HG03045 (cell line): ENCODE measurements at regions not wholly inside any gene's neighbourhood (a gene's known extent, or its start where the extent isn't known, plus 50 kb on each side); places are given as distances from the start of the nearest gene placed in this dataset.
"Not testable (repeated sequence)": the region's sequence is repeated elsewhere in the genome, so short reads cannot be mapped to it uniquely, and the experiment has no call there.

ENCODE experiments used
- ATAC-seq: cut with Tn5 transposase; IDR thresholded peaks from one replicate; pipeline ENCODE4 v1.9.1; 2021; ENCODE audit warnings: mild to moderate bottlenecking, moderate library complexity; ENCODE audit not compliant: unreplicated experiment

DNA sequence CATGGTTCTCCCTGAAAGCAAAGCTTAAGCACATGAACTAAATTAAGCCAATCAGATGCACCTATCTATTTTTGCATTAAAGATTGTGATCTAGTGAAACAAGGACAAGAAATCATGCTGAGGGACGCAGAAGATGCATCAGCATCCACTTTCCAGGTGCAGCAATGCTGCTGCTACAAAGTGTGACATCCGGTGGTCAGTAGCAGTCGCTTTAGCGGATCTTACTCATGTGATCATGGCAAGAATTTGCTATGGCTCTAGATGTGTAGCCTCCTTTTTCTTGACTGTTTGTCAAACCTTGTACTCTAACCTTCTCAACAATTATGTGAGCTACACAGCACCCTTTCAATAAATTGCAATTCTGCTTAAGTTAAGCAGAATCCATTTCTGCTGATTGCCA, 126.8 kb upstream of the SMLR1 start:
- ATAC-seq, result no peak

DNA sequence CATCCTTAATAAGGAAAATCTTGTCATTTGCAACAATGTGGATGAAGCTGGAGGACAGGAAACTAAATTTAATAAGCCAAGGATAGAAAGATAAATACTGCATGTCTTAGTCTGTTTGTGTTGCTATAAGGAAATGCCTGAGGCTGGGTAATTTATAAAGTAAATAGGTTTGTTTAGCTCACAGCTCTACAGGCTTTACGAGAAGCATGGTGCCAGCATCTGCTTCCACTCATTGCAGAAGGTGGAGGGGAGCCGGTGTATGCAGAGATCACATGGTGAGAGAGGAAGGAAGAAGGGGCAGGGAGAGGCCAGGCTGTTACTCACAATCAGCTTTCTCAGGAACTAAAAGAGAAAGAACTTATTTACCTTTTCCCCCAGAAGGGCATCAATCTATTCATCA, 118.9 kb upstream of the SMLR1 start:
- ATAC-seq, result no peak

DNA sequence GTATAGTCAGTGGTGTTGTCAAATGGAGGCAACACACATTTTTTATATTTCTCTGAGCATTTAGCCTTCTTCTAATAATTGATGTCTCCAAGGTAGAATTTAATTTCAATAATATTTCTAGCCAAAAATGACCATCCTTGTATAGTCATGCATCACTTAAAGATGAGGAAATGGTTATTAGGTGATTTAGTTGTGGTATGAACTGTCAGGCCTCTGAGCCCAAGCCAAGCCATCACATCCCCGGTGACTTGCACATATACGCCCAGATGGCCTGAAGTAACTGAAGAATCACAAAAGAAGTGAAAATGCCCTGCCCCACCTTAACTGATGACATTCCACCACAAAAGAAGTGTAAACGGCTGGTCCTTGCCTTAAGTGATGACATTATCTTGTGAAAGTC, 115.6 kb upstream of the SMLR1 start:
- ATAC-seq, result not testable (repeated sequence)

DNA sequence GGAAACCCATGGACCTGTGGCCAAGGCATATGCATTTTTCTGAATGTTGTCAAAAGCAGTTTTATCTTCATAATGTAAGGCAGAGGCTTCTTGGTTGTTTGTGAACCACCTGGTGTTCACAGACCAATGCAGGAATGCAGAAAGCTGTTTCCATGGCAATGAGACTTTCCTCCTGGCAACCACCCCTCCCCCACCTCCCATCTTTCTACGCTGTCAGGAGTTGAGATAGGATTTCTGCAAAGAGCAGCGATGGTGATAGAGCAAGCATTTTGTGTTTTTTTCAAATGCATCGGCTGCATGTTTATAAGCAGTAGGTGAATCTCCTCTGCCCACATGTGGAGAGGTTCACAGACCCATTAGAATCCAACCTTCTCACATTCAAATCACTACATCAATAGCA, 114.1 kb upstream of the SMLR1 start:
- no peak for ATAC-seq

DNA sequence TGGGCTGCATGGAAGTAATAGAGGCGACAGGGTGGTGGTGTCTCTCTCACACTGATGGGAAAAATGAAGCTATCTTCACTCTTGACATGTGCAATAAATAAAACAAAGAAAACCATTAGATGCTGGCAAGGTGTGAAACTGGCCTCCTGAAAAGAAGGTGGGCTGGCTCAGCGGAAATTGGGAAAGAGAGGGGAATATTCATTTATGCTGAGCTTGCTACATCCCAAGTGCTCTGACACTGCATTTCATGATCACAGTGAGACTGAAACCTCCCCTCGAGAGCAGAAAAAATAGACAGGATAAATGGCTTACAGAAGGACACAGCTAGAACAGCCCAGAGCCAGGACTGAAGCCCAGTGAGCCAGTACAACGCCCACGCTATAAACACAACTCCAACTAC, 112.1 kb upstream of the SMLR1 start:
- ATAC-seq, result no peak

DNA sequence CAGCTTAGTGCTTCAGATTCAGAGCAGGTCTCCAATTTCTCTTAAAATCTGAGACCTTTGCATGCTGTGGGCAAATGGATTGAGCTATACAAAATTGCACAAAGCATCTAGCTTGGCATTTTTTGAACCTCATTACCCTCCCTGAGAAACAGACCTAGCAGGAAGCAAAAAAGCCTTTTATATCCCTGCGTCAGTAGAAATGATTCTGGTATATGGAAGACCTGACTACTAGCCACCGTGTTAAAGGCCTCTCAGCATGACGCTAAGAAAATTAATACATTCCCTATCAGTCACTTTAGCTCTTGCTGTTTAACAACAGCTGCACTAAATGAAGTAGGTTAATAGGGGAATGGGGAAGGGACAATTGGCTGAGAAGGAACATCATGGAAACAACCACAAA, 110.7 kb upstream of the SMLR1 start:
- ATAC-seq, result no peak

DNA sequence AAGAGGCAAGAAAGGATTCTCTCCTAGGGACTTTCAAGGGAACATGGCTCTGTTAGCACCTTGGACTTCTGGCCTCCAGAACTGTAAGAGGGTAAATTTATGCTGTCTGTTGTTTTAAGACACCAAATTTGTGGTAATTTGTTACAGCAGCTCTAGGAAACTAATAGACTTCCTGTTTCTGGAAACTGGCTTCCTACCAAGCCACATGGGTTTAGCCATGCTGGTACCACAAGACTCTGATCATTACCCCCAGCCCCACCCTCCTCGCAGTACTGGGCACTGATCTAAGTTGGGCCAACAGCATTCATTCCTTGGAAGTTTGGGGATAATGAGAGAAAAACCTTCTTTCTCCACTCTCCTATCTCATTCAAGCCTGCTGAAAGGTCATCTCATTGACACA, 109.5 kb upstream of the SMLR1 start:
- no peak for ATAC-seq

DNA sequence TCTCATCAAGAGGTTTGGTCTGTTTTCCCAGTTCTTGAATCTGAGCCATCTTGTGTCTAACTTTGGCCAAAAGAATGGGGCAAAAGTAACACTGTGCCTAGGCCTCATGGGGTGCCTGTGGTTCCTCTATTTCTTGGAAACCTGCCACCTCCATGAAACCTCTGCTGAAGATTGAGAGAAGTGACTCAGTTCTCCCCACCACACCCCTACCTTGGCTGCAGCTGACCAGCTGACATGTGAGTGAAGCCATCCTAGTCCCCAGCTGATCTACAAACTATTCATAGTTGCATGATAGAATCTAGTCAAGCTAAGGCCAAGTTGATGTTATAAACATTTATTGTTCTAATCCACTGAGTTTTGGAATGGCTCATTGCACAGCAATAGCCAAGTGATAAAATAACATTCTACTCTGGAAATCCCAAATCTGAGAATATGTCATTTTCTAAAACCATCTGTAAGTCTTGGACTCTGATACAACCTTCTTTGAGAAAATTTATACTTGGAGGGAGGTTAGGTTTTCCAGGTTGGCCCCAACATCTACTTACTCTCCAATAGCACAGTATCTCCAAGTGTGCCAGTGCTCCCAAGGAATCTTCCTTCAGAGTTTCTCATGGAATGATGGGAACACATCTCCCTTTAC, 107.0 kb upstream of the SMLR1 start:
- no peak for ATAC-seq

DNA sequence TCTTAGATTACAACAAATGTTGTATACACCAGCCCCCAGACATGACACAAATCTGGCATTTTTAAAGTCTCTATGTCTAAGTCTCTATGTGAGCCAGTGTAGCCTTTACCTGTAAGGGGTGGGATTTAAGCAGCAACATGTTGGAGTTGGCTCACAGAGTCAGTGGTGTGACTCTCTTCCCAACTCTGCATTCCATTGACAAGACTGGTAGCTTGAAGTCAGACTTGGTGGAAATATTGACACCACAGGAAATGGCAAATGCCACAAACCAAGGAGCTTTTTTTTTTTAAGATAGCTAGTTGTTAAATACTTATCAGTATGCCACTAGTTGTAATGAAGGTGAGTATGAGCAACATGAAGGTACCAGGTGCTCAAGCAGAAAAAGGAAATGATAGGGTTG, 103.1 kb upstream of the SMLR1 start:
- no peak for ATAC-seq

DNA sequence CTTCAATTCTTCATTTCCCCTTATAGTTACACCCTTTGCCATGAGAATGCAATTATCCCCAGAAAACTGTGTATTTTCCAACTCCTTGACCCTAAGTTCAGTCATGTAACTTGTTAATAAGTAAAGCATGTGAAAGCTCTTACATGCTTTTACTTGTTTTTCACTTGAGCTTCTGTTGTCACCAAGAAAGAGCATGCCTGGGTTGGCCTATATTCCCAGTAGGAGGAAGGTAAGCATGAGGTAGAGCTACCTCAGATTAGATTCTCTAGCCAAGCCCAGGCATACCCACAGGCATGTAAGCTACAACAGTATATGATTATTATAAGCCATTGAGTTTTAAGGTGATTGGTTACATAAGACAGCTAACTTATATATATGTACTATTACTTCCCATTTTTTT, 101.7 kb upstream of the SMLR1 start:
- ATAC-seq, result no peak

DNA sequence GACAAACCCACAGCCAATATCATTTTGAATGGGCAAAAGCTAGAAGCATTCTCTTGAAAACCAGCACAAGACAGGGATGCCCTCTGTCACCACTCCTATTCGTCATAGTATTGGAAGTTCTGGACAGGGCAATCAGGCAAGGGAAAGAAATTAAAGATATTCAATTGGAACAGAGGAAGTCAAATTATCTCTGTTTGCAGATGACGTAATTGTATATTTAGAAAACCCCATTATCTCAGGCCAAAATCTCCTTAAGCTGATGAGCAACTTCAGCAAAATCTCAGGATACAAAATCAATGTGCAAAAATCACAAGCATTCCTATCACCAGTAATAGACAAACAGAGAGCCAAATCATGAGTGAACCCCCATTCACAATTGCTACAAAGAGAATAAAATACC, 99.1 kb upstream of the SMLR1 start:
- not testable (repeated sequence) for ATAC-seq

DNA sequence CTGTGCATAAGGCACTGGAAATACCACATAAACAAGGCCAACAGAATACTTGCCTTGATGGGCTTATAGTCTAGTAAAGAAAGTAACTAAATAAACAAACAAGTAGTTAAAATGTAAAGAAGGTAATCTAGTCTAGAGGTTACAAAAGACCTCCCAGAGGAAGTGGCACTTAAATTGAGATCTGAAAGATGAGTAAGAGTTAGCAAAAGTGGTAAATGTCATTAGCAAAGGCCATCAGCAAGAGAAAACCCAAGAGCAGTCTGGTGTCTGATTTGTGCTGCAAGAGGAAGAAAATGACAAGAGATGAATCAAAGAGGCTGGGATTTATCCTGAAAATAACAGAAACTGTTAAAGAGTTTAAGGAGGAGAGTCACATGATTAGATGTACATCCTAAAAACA, 96.6 kb upstream of the SMLR1 start:
- ATAC-seq, result no peak

DNA sequence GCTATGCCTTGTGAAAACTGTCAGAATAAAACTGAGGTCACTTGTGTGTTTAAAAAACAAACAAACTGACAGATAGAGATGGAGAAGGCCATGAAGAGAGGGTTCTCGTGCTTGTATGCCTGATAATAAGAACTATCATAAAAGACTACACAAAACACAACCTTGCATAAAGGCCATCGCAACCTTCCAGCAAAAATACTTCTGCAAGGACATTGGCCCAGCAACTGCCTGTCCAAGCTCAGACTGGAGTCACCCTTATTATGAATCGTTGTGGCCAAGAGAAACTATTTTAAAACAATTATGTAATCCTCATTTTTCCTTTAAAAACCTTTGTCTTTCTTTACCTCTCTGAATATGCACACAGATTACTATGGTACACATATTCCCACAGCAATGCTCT, 93.0 kb upstream of the SMLR1 start:
- ATAC-seq, result no peak

DNA sequence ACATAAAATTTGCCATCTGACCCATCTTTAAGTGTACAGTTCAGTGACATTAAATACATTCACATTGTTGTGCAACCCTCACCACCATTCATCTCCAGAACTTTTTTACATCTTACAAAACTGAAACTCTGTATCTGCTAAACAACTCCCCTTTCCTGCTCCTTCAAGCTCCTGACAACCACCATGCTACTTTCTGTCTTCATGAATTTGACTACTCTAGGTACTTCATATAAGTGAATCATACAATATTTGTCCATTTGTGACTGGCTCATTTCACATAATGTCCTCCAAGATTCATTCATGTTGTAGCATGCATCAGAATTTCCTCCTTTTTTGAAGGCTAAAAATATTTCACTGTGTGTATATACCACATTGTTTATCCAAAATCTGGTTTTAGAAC, 86.9 kb upstream of the SMLR1 start:
- ATAC-seq, result no peak

DNA sequence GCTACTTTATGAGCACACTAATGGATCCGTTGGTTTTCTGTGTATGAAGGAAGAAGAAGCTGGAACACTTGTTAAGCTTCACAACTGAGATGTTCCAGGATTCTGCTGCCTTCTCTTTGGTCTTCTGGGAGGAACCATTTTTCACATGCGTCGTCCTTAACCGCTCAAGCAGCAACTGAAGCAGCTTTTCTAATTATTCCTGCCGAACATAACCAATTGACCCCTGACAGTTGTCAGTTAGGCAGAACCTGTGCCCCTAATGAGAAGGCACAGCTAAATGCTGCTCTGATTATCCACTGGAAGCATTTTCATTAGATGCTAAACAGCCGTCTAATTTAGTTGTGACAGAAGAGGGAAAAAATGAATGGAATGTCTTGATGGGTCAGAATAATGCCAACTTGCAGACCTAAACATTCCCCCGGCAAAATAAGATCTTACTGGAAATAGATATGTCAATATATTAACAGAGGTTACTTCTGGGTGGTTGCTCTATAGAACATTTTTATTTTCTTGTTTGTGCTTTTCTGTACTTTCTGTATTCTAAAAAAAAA, 85.0 kb upstream of the SMLR1 start:
- ATAC-seq, result no peak

DNA sequence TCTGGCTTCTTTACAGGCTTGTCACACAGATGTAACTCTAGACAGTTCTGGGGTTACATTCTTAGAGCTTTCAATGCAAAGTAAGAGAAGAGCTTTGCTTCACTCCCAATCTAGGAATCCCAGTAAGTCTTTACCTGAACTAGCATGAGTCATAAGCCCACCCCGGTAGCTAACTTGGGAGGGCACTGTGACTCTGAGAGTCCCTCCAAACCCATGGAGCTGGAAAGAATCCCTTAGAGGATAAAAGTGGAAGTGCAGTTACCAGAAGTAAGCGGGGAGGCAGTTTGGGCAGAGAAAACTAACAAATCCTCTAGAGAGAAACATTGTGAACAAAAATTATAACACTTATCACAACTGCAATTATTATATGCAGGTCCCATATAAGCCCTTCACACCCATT, 84.0 kb upstream of the SMLR1 start:
- no peak for ATAC-seq

DNA sequence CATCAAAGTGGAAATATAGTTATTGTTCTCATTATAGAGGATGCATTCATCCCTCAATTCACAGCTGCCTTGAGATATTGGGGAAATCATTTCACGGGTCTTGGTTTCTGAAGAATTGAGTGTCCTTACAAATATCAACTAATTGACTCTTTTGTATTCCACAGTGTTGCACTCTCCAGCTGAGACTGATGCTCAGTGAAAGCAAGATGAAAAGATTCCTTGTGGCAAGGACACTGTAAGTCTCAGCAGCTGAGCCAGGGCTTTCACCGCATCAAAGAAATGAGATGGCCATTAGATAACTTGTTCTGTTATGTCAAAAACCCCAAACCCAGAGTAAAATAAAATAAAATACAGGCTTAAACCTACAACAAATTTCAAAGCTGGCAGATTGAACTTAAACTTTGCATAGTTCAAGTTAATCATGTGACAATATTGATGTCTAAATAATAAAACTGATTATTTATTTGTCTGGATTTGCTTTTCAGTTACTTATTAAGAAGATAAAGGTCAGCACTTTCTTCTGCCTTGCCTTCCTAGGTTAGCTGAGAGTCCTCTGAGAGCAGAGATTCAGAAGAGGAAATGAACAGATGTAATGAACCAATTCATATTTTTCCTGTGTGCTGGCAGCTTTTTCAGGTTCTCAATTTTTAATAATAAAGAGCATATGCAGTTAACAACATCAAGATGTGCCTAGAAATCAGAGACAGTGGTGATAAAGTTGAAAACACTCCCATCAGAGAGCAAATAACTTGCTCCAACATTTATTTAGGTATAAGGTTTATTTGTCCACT, 82.4 kb upstream of the SMLR1 start:
- ATAC-seq, result no peak

DNA sequence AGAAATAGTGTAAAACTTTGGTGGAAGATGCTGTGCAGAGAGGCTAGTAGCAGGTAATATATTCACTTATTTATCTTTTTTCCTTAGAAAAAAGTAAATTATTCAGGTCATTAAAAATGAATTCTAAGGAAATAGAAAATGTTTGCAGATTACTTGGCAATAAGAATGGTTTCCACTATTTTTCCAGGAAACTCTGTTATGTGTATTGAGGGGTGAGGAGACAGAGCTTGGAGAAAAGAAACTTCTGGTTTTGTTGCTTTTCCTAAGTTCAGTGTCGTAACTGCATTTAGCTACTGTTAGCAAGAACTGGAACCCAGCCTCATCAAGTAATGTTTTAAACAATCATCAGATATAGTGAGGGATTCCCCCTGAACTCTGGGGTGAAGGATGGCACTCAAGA, 79.2 kb upstream of the SMLR1 start:
- ATAC-seq, result no peak

DNA sequence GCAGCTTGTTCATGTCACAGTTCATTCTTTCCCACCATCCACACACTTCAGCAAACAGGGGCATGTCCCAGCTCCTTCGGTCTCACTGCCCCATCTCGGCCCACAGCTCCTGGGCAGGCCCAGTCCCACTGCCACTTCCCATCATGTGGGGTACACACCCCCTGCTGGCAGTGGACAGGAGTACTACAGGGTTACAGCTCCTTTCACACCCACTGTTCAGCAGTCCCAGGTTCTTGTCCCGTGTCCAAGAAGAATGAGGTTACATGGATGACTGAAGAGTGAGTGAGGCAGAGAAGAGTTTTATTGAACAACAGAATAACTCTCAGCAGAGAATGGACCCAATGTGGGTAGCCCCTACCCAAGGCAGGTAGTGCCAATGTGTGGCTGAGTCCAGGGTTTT, 77.8 kb upstream of the SMLR1 start:
- ATAC-seq, result no peak

DNA sequence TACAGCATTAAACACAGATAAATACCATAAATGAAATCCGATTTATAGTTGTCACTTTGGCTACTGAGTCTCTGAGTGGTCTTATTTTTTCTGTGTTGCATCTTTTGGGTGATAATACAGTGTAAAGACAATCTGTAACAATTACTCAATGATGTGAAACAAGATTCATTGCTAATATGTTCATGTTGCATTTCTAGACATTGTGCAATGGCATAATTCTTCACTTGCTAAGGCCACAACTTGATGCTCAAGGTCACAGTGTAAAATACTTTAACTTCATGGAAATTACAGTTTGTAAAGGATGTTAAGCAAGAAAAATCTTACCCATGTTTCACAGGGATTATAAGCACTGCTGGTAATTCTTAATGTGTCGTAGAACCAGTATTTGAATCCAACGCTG, 74.9 kb upstream of the SMLR1 start:
- ATAC-seq, result no peak

DNA sequence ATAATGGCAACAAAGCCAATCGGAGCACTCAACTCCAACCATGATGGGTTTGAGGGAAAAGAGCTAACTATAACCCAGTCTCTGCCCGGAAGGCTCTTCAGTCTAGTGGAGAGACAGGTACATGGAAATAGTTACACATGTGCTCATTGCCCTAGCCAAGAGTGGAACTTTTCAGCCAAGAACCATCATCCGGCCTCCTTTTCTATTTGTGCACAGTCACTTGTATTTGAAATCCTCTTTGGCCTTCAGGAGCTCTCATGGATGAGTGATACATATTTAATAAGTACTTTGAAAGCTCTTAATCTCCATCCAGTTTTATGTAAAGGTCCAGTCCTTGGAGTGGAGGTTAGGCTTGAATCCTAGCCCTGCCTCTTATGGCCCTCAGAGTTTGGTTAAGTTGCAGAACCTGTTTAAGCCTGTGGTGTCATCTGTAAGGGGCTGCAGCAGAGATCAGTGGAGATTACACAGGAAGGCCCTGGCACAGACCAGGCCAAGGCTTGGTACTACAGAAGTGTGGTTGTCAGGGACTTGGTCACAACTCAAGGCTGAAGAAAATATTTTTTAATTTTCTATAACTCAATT, 72.3 kb upstream of the SMLR1 start:
- ATAC-seq, result no peak

DNA sequence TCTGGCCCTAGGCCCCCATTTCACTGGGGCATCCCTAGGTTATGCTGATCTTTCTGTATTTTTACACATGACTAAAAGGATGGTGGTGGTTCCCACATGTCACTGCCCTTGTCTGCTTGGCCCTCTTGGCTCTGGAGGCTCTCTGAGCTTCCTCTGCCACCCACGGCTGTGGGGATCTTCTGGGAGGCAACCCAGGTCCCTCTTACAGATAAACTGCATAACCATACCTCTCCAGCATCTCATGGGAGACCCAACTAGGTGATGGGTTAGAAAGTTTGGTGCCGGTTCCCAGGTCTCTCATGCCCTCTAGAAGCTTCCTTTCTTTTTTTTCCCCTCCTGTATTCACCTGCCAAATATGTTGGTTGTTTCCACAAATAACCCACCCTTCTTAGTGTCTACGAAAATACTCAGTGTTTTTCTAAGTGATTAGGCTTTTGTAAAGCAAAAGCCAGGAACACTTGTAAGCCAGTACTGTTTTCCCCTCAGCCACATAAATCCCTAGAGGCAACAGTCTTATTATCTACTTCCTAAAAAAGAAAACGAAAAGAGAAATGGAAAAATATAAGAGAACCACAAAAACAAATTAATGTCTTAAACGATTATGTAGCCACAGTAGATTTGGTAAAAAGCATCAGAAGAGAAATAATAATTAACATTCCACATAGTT, 71.7 kb upstream of the SMLR1 start:
- ATAC-seq, result no peak
